Astrocyte (in vitro differentiated cells and primary cell): ENCODE measurements at regions not wholly inside any gene's neighbourhood (a gene's known extent, or its start where the extent isn't known, plus 50 kb on each side); places are given as distances from the start of the nearest gene placed in this dataset.

Source experiments
- DNase-seq: peaks from one replicate; pipeline ENCODE4 v3.0.0-alpha.2; 2010; ENCODE audit warnings: low read depth
- FAIRE-seq: peaks from 2 replicates; lab custom pipeline; 2011; peaks lifted over from hg19 to GRCh38; lab: Jason Lieb, UNC
- H2AFZ ChIP-seq: 2 replicates; pipeline ENCODE4 v1.6.0; 2012; ENCODE audit warnings: low read depth, low read length, inconsistent platforms
- H3K27ac ChIP-seq: 2 replicates; pipeline ENCODE4 v1.5.1; 2011; ENCODE audit warnings: low read depth, low read length, inconsistent platforms
- H3K27me3 ChIP-seq: 2 replicates; pipeline ENCODE4 v1.6.0; 2011; ENCODE audit warnings: low read length, inconsistent platforms; ENCODE audit not compliant: insufficient read depth
- H3K36me3 ChIP-seq: 2 replicates; pipeline ENCODE4 v1.5.1; 2011; ENCODE audit warnings: low read length, inconsistent platforms; ENCODE audit not compliant: insufficient read depth
- H3K4me1 ChIP-seq: 2 replicates; pipeline ENCODE4 v1.5.1; 2011; ENCODE audit warnings: low read length, inconsistent platforms; ENCODE audit not compliant: insufficient read depth
- H3K4me2 ChIP-seq: 2 replicates; pipeline ENCODE4 v1.6.0; 2012; ENCODE audit warnings: low read length, inconsistent platforms
- H3K4me3 ChIP-seq: 2 replicates; pipeline ENCODE4 v1.5.1; 2011; ENCODE audit warnings: low read depth, mild to moderate bottlenecking, low read length, inconsistent platforms; ENCODE audit not compliant: insufficient read depth
- H3K79me2 ChIP-seq: 2 replicates; pipeline ENCODE4 v1.6.0; 2012; ENCODE audit warnings: mild to moderate bottlenecking, low read length, inconsistent platforms; ENCODE audit not compliant: insufficient read depth
- H3K9ac ChIP-seq: 2 replicates; pipeline ENCODE4 v1.6.0; 2012; ENCODE audit warnings: mild to moderate bottlenecking, low read length, inconsistent platforms
- H3K9me3 ChIP-seq: 2 replicates; pipeline ENCODE4 v1.5.1; 2012; ENCODE audit warnings: low read depth, mild to moderate bottlenecking, low read length, inconsistent platforms; ENCODE audit not compliant: insufficient read depth
- H4K20me1 ChIP-seq: 2 replicates; pipeline ENCODE4 v1.6.0; 2012; ENCODE audit warnings: low read length, inconsistent platforms; ENCODE audit not compliant: insufficient read depth
- H3K27ac Mint-ChIP-seq: one replicate; pipeline ENCODE4 v1.8.0; 2021; ENCODE audit warnings: mild to moderate bottlenecking, mixed read lengths; ENCODE audit not compliant: unreplicated experiment
- H3K27me3 Mint-ChIP-seq: one replicate; pipeline ENCODE4 v1.8.0; 2021; ENCODE audit warnings: low read depth, mixed read lengths; ENCODE audit not compliant: unreplicated experiment
- H3K36me3 Mint-ChIP-seq: one replicate; pipeline ENCODE4 v1.8.0; 2021; ENCODE audit warnings: low read depth, mixed read lengths; ENCODE audit not compliant: unreplicated experiment
- H3K4me1 Mint-ChIP-seq: one replicate; pipeline ENCODE4 v1.8.0; 2021; ENCODE audit warnings: low read depth, mixed read lengths; ENCODE audit not compliant: unreplicated experiment
- H3K4me3 Mint-ChIP-seq: one replicate; pipeline ENCODE4 v1.8.0; 2021; ENCODE audit warnings: mild to moderate bottlenecking, moderate library complexity, mixed read lengths; ENCODE audit not compliant: unreplicated experiment
- H3K9me3 Mint-ChIP-seq: one replicate; pipeline ENCODE4 v1.8.0; 2021; ENCODE audit warnings: mild to moderate bottlenecking, mixed read lengths; ENCODE audit not compliant: unreplicated experiment
- CTCF ChIP-seq: IDR thresholded peaks from 2 replicates; pipeline ENCODE4 v1.5.1; 2011; ENCODE audit warnings: low read depth, mild to moderate bottlenecking, inconsistent platforms, low read length, moderate library complexity; ENCODE audit not compliant: insufficient read depth
- EZH2 ChIP-seq: IDR thresholded peaks from 2 replicates; pipeline ENCODE4 v1.6.1; 2012; ENCODE audit warnings: mild to moderate bottlenecking, low read length, inconsistent platforms; ENCODE audit not compliant: insufficient read depth

- no peaks in the 10 kb centered on the region for H3K36me3 ChIP-seq
- FAIRE-seq = no peak
- no peak overlapping the region for H3K4me2 ChIP-seq
- no peak overlapping the region for H2AFZ ChIP-seq
- H3K4me1 Mint-ChIP-seq = peaks cover 21% of the 10 kb centered on the region
- H3K4me1 ChIP-seq = peaks cover 11% of the 10 kb centered on the region
- H3K27ac ChIP-seq = no peak overlapping the region
- H3K9me3 Mint-ChIP-seq = no peaks in the 10 kb centered on the region
- no peak overlapping the region for H3K4me3 Mint-ChIP-seq
- no peak overlapping the region for H3K4me3 ChIP-seq
- no peaks in the 10 kb centered on the region for H3K36me3 Mint-ChIP-seq
- H3K27ac Mint-ChIP-seq = no peak overlapping the region
- DNase-seq = no peak
- H3K27me3 Mint-ChIP-seq = no peaks in the 10 kb centered on the region
- H3K27me3 ChIP-seq = no peaks in the 10 kb centered on the region
- no peaks in the 10 kb centered on the region for H3K79me2 ChIP-seq
- H3K9me3 ChIP-seq = no peaks in the 10 kb centered on the region
- no peak overlapping the region for H3K9ac ChIP-seq
- H4K20me1 ChIP-seq = no peaks in the 10 kb centered on the region
- TF ChIP-seq CTCF (no peak), EZH2 (no peak)
Measured at GRCh38 chr2:144115739-144116291, 404.1 kb downstream of the ZEB2 start.

GRCh38 chr2:144114760-144115159 lies 405.2 kb downstream of the ZEB2 start:
- H3K27me3 Mint-ChIP-seq = no peaks in the 10 kb centered on the region
- FAIRE-seq = no peak

More at GRCh38 chr2:144114760-144115159, 405.2 kb downstream of the ZEB2 start:
- H3K27ac ChIP-seq = no peak overlapping the region
- TF ChIP-seq EZH2 (no peak), CTCF (no peak)
- no peak for DNase-seq
- no peak overlapping the region for H3K4me3 Mint-ChIP-seq
- no peaks in the 10 kb centered on the region for H4K20me1 ChIP-seq
- H3K79me2 ChIP-seq = no peaks in the 10 kb centered on the region
- no peak overlapping the region for H3K4me2 ChIP-seq
- no peaks in the 10 kb centered on the region for H3K36me3 Mint-ChIP-seq
- no peak overlapping the region for H2AFZ ChIP-seq
- H3K36me3 ChIP-seq = no peaks in the 10 kb centered on the region
- H3K4me3 ChIP-seq = no peak overlapping the region
- no peak overlapping the region for H3K27ac Mint-ChIP-seq
- H3K9me3 ChIP-seq = no peaks in the 10 kb centered on the region
- H3K9ac ChIP-seq = no peak overlapping the region
- no peaks in the 10 kb centered on the region for H3K27me3 ChIP-seq
- peaks cover 24% of the 10 kb centered on the region for H3K4me1 Mint-ChIP-seq
- peaks cover 11% of the 10 kb centered on the region for H3K4me1 ChIP-seq
- H3K9me3 Mint-ChIP-seq = no peaks in the 10 kb centered on the region
